Left lung (tissue), 4 donors: ENCODE measurements at regions not wholly inside any gene's neighbourhood (a gene's known extent, or its start where the extent isn't known, plus 50 kb on each side); places are given as distances from the start of the nearest gene placed in this dataset.

Source experiments
- ATAC-seq: fragments of 200-7000 bp; cut with Tn5 transposase; one replicate; pipeline ENCODE4 v1.9.1; 2020; ENCODE audit warnings: moderate library complexity
- DNase-seq, 4 donors: peaks; one replicate each; pipeline ENCODE4 v3.0.0-alpha.2; 2013 to 2020
- H3K27ac ChIP-seq, 2 donors: fragments of 200-600 bp; sonication (generic) in 1 of 2; one replicate each; pipeline versions ENCODE4 v1.5.0 to v1.8.0; 2020 to 2021
- H3K27me3 ChIP-seq, 2 donors: fragments of 200-600 bp; sonication (generic) in 1 of 2; one replicate each; pipeline versions ENCODE4 v1.5.0 to v1.8.0; 2020 to 2021
- H3K36me3 ChIP-seq, 2 donors: fragments of 200-600 bp; sonication (generic) in 1 of 2; one replicate each; pipeline versions ENCODE4 v1.5.0 to v1.8.0; 2020 to 2021
- H3K4me1 ChIP-seq, 2 donors: fragments of 200-600 bp; one replicate each; pipeline ENCODE4 v1.8.0; 2021
- H3K4me3 ChIP-seq, 2 donors: fragments of 200-600 bp; sonication (generic) in 1 of 2; one replicate each; pipeline versions ENCODE4 v1.5.0 to v1.8.0; 2020 to 2021; ENCODE audit warnings: mild to moderate bottlenecking in 1 of 2
- H3K9me3 ChIP-seq, 2 donors: fragments of 200-600 bp; sonication (generic) in 1 of 2; one replicate each; pipeline versions ENCODE4 v1.5.0 to v1.8.0; 2020 to 2021
- intact Hi-C, 2 donors: fragments of 100-400 bp; cut with DNase I; formaldehyde crosslinking; loops; one replicate each; pipeline versions ENCODE4 v1.11.2 to v1.14.2; 2022
- TF ChIP-seq, protein P1 (sequence below), 2 donors: fragments of 200-600 bp; sonication (generic) in 1 of 2; IDR thresholded peaks; one replicate each; pipeline versions ENCODE4 v1.5.0 to v1.8.0; 2021; ENCODE audit warnings: antibody characterized with exemption in 2 of 2
- donor health status: DM: no; HTN: yes; CAD: no.
- donor health status: DM: no; HTN: no; CAD: no.

DNA sequence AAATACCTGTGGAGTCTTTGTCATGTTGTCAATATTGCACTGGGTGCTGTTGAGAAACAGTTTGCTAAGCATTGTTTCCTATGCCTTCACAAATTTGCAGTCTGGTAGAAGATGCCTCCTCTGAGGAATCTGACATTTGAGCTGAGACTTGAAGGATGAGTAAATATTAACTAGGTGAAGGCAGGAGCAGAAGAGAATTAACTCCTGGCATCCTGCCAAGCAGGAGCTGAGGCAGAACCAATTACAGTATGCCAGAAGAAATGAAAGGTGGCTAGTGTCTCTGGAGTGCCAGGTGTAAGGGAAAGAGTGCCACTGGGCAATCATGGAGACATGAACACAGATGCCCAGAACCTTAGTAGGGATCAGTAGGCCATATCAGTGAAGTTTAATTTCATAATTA is 1778.2 kb upstream of the PCDH10 start:
- TF ChIP-seq, protein P1, sequence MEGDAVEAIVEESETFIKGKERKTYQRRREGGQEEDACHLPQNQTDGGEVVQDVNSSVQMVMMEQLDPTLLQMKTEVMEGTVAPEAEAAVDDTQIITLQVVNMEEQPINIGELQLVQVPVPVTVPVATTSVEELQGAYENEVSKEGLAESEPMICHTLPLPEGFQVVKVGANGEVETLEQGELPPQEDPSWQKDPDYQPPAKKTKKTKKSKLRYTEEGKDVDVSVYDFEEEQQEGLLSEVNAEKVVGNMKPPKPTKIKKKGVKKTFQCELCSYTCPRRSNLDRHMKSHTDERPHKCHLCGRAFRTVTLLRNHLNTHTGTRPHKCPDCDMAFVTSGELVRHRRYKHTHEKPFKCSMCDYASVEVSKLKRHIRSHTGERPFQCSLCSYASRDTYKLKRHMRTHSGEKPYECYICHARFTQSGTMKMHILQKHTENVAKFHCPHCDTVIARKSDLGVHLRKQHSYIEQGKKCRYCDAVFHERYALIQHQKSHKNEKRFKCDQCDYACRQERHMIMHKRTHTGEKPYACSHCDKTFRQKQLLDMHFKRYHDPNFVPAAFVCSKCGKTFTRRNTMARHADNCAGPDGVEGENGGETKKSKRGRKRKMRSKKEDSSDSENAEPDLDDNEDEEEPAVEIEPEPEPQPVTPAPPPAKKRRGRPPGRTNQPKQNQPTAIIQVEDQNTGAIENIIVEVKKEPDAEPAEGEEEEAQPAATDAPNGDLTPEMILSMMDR (IDR thresholded peaks at IDR 0.05), result no peak
- Histone ChIP-seq H3K36me3 (no peaks in the 10 kb centered on the region), H3K9me3 (no peaks in the 10 kb centered on the region), H3K4me1 (no peaks in the 10 kb centered on the region), H3K27me3 (no peaks in the 10 kb centered on the region), H3K4me3 (no peak overlapping the region), H3K27ac (no peak overlapping the region)
- intact Hi-C loops, result no loop called here
- DNase-seq (no peak), ATAC-seq (no peak)

DNA sequence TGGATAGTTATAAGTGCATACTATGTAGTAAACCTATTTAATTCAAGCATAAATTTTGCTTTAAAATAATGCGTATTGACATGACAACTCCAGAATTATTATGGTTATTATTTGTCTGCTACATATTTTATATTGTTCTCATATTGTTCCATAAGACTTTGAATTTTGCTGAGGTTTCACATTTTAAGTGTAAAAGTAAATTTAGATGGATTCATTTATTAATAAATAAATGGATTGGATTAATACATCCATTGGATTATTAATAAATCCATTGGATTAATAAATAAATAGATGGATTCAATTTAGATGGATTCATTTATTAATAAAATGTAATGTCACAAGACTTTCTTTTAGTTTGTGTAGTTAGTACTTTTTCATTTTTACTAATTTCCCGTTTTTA is 1768.0 kb upstream of the PCDH10 start:
- Histone ChIP-seq H3K36me3 (no peaks in the 10 kb centered on the region), H3K4me3 (no peak overlapping the region), H3K4me1 (no peaks in the 10 kb centered on the region), H3K27me3 (no peaks in the 10 kb centered on the region), H3K9me3 (peaks cover 0 to 12% of the 10 kb centered on the region in 2 donors), H3K27ac (no peak overlapping the region)
- DNase-seq (no peak), ATAC-seq (no peak)
- TF ChIP-seq, protein P1 (IDR thresholded peaks at IDR 0.05), result no peak
- intact Hi-C loops, result no loop called here

DNA sequence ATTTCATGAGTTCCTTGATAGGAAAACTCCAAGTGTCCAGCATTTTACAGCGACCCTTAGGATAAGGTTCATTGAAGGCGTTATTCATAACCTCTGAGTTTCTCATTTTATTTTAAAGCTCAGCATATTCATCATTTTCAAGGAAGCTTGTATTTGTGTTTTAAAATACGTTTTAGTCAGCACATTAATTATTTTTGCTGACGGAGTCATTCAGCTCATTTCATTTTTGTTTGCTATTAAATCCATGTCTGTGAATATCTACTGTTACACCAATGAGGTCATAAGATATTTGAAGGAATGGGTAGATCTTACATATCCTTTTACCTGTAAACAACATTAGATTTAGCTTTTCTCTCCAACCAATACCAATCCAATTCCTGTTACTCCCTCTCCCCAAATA is 1766.3 kb upstream of the PCDH10 start:
- Histone ChIP-seq H3K27me3 (no peaks in the 10 kb centered on the region), H3K4me3 (no peak overlapping the region), H3K9me3 (peaks cover 0 to 12% of the 10 kb centered on the region in 2 donors), H3K36me3 (no peaks in the 10 kb centered on the region), H3K4me1 (no peaks in the 10 kb centered on the region), H3K27ac (no peak overlapping the region)
- TF ChIP-seq, protein P1 (IDR thresholded peaks at IDR 0.05), result no peak
- intact Hi-C loops, result no loop called here
- DNase-seq (no peak), ATAC-seq (no peak)

DNA sequence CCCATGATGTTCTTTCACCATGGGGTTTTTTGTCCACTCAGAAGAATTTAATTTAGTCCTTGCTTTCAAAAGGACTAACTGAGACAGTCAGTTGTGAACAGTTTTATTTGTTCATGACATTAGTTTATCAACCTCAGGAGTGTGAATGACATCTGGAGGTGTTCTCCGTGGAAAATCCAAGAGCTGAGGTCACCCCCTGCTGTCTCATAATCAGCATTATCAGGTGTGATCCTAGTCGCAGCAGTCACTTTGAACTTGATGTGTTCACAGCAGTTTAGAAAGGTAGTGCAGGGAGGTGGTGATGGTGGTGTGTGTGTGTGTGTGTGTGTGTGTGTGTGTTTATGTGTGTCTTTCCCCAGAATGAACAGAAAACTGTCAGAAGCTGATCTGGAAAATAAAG is 1760.8 kb upstream of the PCDH10 start:
- TF ChIP-seq, protein P1 (IDR thresholded peaks at IDR 0.05), result no peak
- Histone ChIP-seq H3K27me3 (no peaks in the 10 kb centered on the region), H3K4me3 (no peak overlapping the region), H3K36me3 (no peaks in the 10 kb centered on the region), H3K9me3 (peaks cover 0 to 10% of the 10 kb centered on the region in 2 donors), H3K27ac (no peak overlapping the region), H3K4me1 (no peaks in the 10 kb centered on the region)
- ATAC-seq (no peak), DNase-seq (no peak)
- intact Hi-C loops, result no loop called here

DNA sequence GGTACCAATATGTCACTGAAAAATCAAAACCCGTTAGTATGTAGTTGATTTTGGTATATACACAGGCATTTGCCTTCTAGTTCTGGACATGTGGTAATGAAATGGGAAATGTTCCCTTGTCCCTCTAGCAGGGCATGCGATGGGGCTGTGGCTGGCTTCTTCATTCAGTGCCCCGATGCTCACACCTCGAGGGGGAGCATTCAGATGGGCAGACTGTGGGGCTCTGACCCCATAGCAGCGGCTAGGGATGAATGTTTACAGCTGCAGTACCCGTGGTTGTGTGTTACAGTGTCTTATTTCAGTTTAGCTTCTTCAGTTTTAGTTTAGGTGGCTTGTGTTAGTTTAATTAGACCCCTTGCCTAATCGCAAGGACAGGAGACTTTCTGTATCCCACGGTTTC is 1741.0 kb upstream of the PCDH10 start:
- intact Hi-C loops, result no loop called here
- H3K27me3 ChIP-seq, result no peaks in the 10 kb centered on the region

More for the DNA sequence above, 1741.0 kb upstream of the PCDH10 start:
- Histone ChIP-seq H3K27ac (no peak overlapping the region), H3K4me3 (no peak overlapping the region), H3K9me3 (peaks cover 3 to 4% of the 10 kb centered on the region in 2 donors), H3K36me3 (no peaks in the 10 kb centered on the region), H3K4me1 (no peaks in the 10 kb centered on the region)
- TF ChIP-seq, protein P1 (IDR thresholded peaks at IDR 0.05), result no peak
- DNase-seq (no peak), ATAC-seq (no peak)
